GM12873 (cell line): ENCODE measurements at regions not wholly inside any gene's neighbourhood (a gene's known extent, or its start where the extent isn't known, plus 50 kb on each side); places are given as distances from the start of the nearest gene placed in this dataset.

Experiments
- CTCF ChIP-seq: IDR thresholded peaks from 2 replicates; pipeline ENCODE4 v1.5.1; 2012; ENCODE audit warnings: low read depth, mild to moderate bottlenecking, moderate library complexity, low read length, control low read depth; ENCODE audit not compliant: insufficient read depth; ENCODE audit errors: missing control alignments

DNA sequence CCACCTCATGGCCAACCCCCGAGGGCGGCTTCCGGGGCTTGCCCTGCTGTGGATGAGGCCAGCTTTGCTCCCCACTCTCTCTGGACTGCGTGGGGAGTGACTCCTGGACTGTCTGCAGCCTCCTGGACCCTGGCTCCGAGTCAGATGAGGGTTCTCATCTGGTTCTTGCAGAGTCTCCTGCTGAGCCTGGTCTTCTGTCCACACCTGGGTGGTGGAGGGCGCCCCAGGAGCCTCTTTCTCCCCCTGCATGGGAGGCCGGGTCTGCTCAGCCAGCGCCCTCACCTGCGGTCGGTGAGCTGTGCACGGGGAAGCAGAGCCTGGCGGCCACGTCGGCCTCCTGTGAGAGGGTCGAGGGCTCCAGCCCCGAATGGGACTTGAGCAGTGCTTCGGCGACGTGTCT is 78.3 kb downstream of the RTP5 start:
- no peak for TF ChIP-seq CTCF

- no peak for TF ChIP-seq CTCF
Observed at GRCh38 chr2:241948299-241948897, 78.9 kb downstream of the RTP5 start.

- TF ChIP-seq CTCF: no peak
Observed at GRCh38 chr2:241948901-241949735, 79.6 kb downstream of the RTP5 start.

DNA sequence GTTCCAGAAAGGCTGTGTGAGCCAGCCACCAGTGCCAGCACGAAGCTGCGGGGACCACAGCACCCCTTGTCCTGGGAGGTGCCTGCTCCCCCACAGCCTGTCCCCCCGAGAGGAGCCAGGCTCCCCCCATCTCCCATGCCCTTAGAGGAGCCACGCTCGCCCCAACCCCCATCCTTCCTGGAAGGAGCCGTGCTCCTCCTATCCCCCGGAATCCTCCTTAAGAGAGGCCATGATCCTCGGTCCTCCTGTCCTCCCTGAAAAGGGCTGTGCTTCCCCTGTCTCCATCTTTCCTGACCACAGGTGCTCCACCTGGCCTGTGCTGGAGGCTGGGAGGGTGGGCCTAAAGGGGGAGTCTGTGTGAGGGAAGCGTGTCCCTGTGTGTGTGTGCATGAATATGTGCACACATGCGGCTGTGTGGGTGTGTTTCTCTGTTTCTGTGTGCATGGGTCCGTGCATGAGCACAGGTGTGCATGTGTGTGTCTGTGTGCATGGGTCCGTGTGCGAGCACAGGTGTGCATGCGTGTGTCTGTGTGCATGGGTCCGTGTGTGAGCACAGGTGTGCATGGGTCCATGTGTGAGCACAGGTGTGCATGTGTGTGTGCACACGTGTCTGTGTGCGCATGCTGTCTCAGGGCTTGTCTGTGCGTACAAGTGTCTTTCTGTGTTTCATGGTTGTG is 80.3 kb downstream of the RTP5 start:
- TF ChIP-seq CTCF: no peak

DNA sequence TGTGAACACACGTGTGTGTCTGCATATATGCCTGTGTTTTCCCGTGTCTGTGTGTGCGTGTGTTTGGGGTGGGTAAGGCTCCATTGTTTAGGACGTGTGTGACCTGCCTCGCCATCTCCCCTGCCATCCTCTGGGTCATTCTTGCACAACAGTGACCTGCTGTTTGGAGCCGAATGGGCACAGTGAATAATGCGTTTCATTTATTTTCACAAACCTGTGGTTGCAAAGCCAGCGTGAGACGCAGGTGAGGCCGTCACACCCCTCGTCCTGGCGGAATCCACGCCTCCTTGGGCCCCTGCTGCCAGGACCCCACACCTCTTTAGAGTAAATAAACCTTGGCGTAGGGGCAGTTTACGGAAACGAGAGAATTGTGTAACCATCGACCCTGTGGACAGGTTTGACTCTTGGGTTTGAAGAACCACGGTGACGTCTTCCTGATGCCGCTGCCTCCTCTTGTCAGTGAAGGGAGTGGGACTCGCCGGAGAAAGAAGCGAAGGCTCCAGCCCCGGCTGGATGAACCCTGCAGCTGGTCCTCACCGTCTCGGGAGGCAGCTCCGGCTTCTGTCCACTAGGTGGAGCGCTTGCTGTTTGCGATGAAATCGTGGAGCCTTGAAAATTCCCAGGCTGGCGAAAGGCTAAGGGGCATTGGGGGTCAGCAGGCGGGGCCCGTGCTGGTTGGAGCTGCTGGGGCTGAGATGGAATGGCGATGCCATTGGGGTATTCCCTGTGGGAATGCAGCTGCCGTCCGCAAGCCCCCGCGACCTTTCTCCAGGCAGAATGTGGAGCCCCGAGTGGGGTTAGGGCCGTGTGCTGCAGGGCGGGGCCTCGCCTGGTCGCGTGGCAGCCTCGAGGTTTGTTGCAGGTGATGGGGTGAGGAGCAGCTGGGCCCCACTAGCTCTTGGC is 81.1 kb downstream of the RTP5 start:
- TF ChIP-seq CTCF: peak; percentile 97

DNA sequence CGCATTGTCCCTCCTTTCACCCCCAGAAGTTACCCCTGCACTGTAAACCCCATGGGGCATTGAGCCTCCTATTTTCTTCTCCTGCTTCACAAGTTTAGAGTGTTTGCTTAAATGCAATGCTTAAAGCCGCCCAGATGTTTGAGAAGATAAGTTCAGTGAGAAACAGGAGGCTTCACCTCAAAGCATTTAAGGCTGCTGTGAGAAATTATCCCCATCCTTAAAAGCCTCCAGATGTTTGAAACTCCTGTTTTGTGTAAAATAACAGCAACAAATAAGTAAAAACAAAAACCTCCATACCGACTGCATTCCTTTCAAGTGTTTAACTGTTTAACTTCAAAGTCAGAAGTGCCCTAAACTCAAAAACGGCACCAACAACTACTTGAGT is 81.8 kb downstream of the RTP5 start:
- no peak for TF ChIP-seq CTCF

DNA sequence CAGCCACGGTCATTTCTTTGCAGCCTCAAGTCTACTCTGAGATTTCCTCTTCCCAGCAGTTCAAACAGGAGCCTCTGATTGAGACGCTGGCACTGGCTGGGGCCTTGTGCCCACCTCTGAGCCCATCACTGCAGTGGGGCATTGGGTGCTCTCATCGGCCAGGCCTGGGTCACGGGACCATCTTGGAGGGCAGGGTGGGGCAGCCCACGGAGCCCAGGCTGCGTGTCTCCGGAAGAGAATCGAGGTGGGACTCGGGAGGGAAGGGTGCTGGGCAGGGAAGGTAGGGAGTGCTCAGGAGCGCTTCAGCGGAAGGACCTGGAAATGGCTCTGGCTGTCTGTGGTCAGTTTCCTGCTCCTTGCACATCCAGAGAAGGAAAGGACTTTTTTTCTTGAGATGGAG is 82.4 kb downstream of the RTP5 start:
- TF ChIP-seq CTCF: no peak
